ENCODE measurements at regions not wholly inside any gene's neighbourhood (a gene's known extent, or its start where the extent isn't known, plus 50 kb on each side); places are given as distances from the start of the nearest gene placed in this dataset.

GRCh38 chr2:30037016-30037415, 109.8 kb upstream of the YPEL5 start:
- Histone ChIP-seq H3K27me3 (no peaks in the 10 kb centered on the region), H3K4me3 (no peak overlapping the region), H3K27ac (no peak overlapping the region), H3K4me1 (no peaks in the 10 kb centered on the region), H3K9me3 (no peaks in the 10 kb centered on the region), H3K36me3 (no peaks in the 10 kb centered on the region)
- WGBS, 2 donors (ENCODE audit: low coverage in 1 of 2) = 100% methylated on average over 2 of the region's 2 CpGs; no CpG with 5 or more reads in 1 of the 2 donors
- TF ChIP-seq CTCF (IDR thresholded peaks at IDR 0.05) (no peak), POLR2AphosphoS5 (IDR thresholded peaks at IDR 0.05) (no peak), POLR2A (IDR thresholded peaks at IDR 0.05) (no peak), EP300 (IDR thresholded peaks at IDR 0.05; ENCODE audit: low read depth) (no peak)
- intact Hi-C loops (cut with DNase I; ENCODE audit: low total_unique reads) = no loop called here
- in situ Hi-C loops (cut with MboI; ENCODE audit: low pct_ligation_motif_present in 1 of 4, low pct_unique_long_range_greater_than_20kb in 1 of 4, low sequenced_read_pairs in 3 of 4) = no loop called here
- DNase-seq = no peak

- no peak overlapping the region for H3K27ac ChIP-seq
- DNase-seq = no peak
- H3K27me3 ChIP-seq = no peaks in the 10 kb centered on the region
- in situ Hi-C loops (cut with MboI; ENCODE audit: low pct_ligation_motif_present in 1 of 4, low pct_unique_long_range_greater_than_20kb in 1 of 4, low sequenced_read_pairs in 3 of 4) = no loop called here
- no peaks in the 10 kb centered on the region for H3K36me3 ChIP-seq
- H3K4me3 ChIP-seq = no peak overlapping the region
- no peaks in the 10 kb centered on the region for H3K9me3 ChIP-seq
- WGBS, 2 donors (ENCODE audit: low coverage in 1 of 2) = 56 to 72% methylated on average over 3 of the region's 3 CpGs
- no peaks in the 10 kb centered on the region for H3K4me1 ChIP-seq
- intact Hi-C loops (cut with DNase I; ENCODE audit: low total_unique reads) = no loop called here
- TF ChIP-seq POLR2AphosphoS5 (IDR thresholded peaks at IDR 0.05) (no peak), EP300 (IDR thresholded peaks at IDR 0.05; ENCODE audit: low read depth) (no peak), CTCF (IDR thresholded peaks at IDR 0.05) (no peak), POLR2A (IDR thresholded peaks at IDR 0.05) (no peak)
Measured at GRCh38 chr2:30038419-30038818, 108.4 kb upstream of the YPEL5 start.

GRCh38 chr2:30039101-30039500, 107.7 kb upstream of the YPEL5 start:
- WGBS, 2 donors (ENCODE audit: low coverage in 1 of 2) = 29 to 71% methylated on average over 1 of the region's 1 CpG
- Histone ChIP-seq H3K27me3 (peaks cover 3% of the 10 kb centered on the region), H3K36me3 (no peaks in the 10 kb centered on the region), H3K9me3 (no peaks in the 10 kb centered on the region), H3K27ac (no peak overlapping the region), H3K4me1 (no peaks in the 10 kb centered on the region), H3K4me3 (no peak overlapping the region)
- DNase-seq = no peak
- intact Hi-C loops (cut with DNase I; ENCODE audit: low total_unique reads) (no loop called here), in situ Hi-C loops (cut with MboI; ENCODE audit: low pct_ligation_motif_present in 1 of 4, low pct_unique_long_range_greater_than_20kb in 1 of 4, low sequenced_read_pairs in 3 of 4) (no loop called here)
- TF ChIP-seq EP300 (IDR thresholded peaks at IDR 0.05; ENCODE audit: low read depth) (no peak), CTCF (IDR thresholded peaks at IDR 0.05) (no peak), POLR2A (IDR thresholded peaks at IDR 0.05) (no peak), POLR2AphosphoS5 (IDR thresholded peaks at IDR 0.05) (no peak)

GRCh38 chr2:30040147-30040546, 106.7 kb upstream of the YPEL5 start:
- TF ChIP-seq POLR2A (IDR thresholded peaks at IDR 0.05) (no peak), EP300 (IDR thresholded peaks at IDR 0.05; ENCODE audit: low read depth) (no peak), CTCF (IDR thresholded peaks at IDR 0.05) (no peak), POLR2AphosphoS5 (IDR thresholded peaks at IDR 0.05) (no peak)
- no peaks in the 10 kb centered on the region for H3K9me3 ChIP-seq
- no peak overlapping the region for H3K27ac ChIP-seq
- no peak overlapping the region for H3K4me3 ChIP-seq
- DNase-seq = no peak
- H3K4me1 ChIP-seq = no peaks in the 10 kb centered on the region
- intact Hi-C loops (cut with DNase I; ENCODE audit: low total_unique reads) (no loop called here), in situ Hi-C loops (cut with MboI; ENCODE audit: low pct_ligation_motif_present in 1 of 4, low pct_unique_long_range_greater_than_20kb in 1 of 4, low sequenced_read_pairs in 3 of 4) (no loop called here)
- 78% methylated on average over 1 of the region's 1 CpG; no CpG with 5 or more reads in 1 of the 2 donors for WGBS, 2 donors (ENCODE audit: low coverage in 1 of 2)
- peaks cover 3% of the 10 kb centered on the region for H3K27me3 ChIP-seq
- no peaks in the 10 kb centered on the region for H3K36me3 ChIP-seq
